ENCODE measurements at regions not wholly inside any gene's neighbourhood (a gene's known extent, or its start where the extent isn't known, plus 50 kb on each side); places are given as distances from the start of the nearest gene placed in this dataset.

GRCh38 chr20:24718277-24718676 lies 230.8 kb upstream of the CST7 start:
- Histone ChIP-seq H2AFZ (ENCODE audit: low read depth, low read length) (no peak overlapping the region), H4K20me1 (ENCODE audit: insufficient read depth, low read length) (no peaks in the 10 kb centered on the region), H3K27ac (ENCODE audit: low read length) (no peak overlapping the region), H3K79me2 (ENCODE audit: low read length) (no peaks in the 10 kb centered on the region), H3K9ac (ENCODE audit: low read length) (no peak overlapping the region), H3K4me2 (ENCODE audit: low read length) (no peak overlapping the region), H3K4me1 (ENCODE audit: low read length) (no peaks in the 10 kb centered on the region), H3K4me3 (ENCODE audit: low read length) (no peak overlapping the region), H3K9me3 (ENCODE audit: insufficient read depth, low read length) (peaks cover 13% of the 10 kb centered on the region; the same call in 1 of the 2 replicates), H3K36me3 (replicated peaks; ENCODE audit: low read depth, low read length) (no peaks in the 10 kb centered on the region), H3K27me3 (ENCODE audit: low read depth, low read length) (peaks cover 40% of the 10 kb centered on the region)
- TF ChIP-seq CTCF (IDR thresholded peaks at IDR 0.05; ENCODE audit: low read depth, low read length) (no peak), EZH2phosphoT487 (IDR thresholded peaks at IDR 0.05; ENCODE audit: low read depth) (no peak)

- no peak for TF ChIP-seq EZH2phosphoT487 (IDR thresholded peaks at IDR 0.05; ENCODE audit: low read depth)
- TF ChIP-seq CTCF (IDR thresholded peaks at IDR 0.05; ENCODE audit: low read depth, low read length), result no peak
- no peak overlapping the region for H3K9ac ChIP-seq (ENCODE audit: low read length)
- no peak overlapping the region for H3K4me3 ChIP-seq (ENCODE audit: low read length)
- peaks cover 40% of the 10 kb centered on the region for H3K27me3 ChIP-seq (ENCODE audit: low read depth, low read length)
- no peaks in the 10 kb centered on the region for H3K36me3 ChIP-seq (replicated peaks; ENCODE audit: low read depth, low read length)
- H3K79me2 ChIP-seq (ENCODE audit: low read length), result no peaks in the 10 kb centered on the region
- no peaks in the 10 kb centered on the region for H3K4me1 ChIP-seq (ENCODE audit: low read length)
- no peaks in the 10 kb centered on the region for H4K20me1 ChIP-seq (ENCODE audit: insufficient read depth, low read length)
- H3K9me3 ChIP-seq (ENCODE audit: insufficient read depth, low read length), result peaks cover 9% of the 10 kb centered on the region; the same call in 1 of the 2 replicates
- H2AFZ ChIP-seq (ENCODE audit: low read depth, low read length), result no peak overlapping the region
- H3K4me2 ChIP-seq (ENCODE audit: low read length), result no peak overlapping the region
- no peak overlapping the region for H3K27ac ChIP-seq (ENCODE audit: low read length)
Measured at GRCh38 chr20:24718696-24719095, 230.4 kb upstream of the CST7 start.

- no peaks in the 10 kb centered on the region for H3K36me3 ChIP-seq (replicated peaks; ENCODE audit: low read depth, low read length)
- TF ChIP-seq CTCF (IDR thresholded peaks at IDR 0.05; ENCODE audit: low read depth, low read length) (no peak), EZH2phosphoT487 (IDR thresholded peaks at IDR 0.05; ENCODE audit: low read depth) (no peak)
- H3K79me2 ChIP-seq (ENCODE audit: low read length), result no peaks in the 10 kb centered on the region
- no peak overlapping the region for H2AFZ ChIP-seq (ENCODE audit: low read depth, low read length)
- peaks cover 34% of the 10 kb centered on the region for H3K27me3 ChIP-seq (ENCODE audit: low read depth, low read length)
- H3K9ac ChIP-seq (ENCODE audit: low read length), result no peak overlapping the region
- H4K20me1 ChIP-seq (ENCODE audit: insufficient read depth, low read length), result no peaks in the 10 kb centered on the region
- H3K4me2 ChIP-seq (ENCODE audit: low read length), result no peak overlapping the region
- no peak overlapping the region for H3K4me3 ChIP-seq (ENCODE audit: low read length)
- no peaks in the 10 kb centered on the region for H3K9me3 ChIP-seq (ENCODE audit: insufficient read depth, low read length)
- no peak overlapping the region for H3K27ac ChIP-seq (ENCODE audit: low read length)
- no peaks in the 10 kb centered on the region for H3K4me1 ChIP-seq (ENCODE audit: low read length)
Measured at GRCh38 chr20:24720957-24721356, 228.1 kb upstream of the CST7 start.

GRCh38 chr20:24721891-24722568 lies 227.0 kb upstream of the CST7 start:
- Histone ChIP-seq H3K4me3 (ENCODE audit: low read length) (no peak overlapping the region), H3K79me2 (ENCODE audit: low read length) (no peaks in the 10 kb centered on the region), H3K9ac (ENCODE audit: low read length) (no peak overlapping the region), H2AFZ (ENCODE audit: low read depth, low read length) (no peak overlapping the region), H3K9me3 (ENCODE audit: insufficient read depth, low read length) (no peaks in the 10 kb centered on the region), H3K4me1 (ENCODE audit: low read length) (no peaks in the 10 kb centered on the region), H3K36me3 (replicated peaks; ENCODE audit: low read depth, low read length) (no peaks in the 10 kb centered on the region), H3K27ac (ENCODE audit: low read length) (no peak overlapping the region), H4K20me1 (ENCODE audit: insufficient read depth, low read length) (no peaks in the 10 kb centered on the region), H3K27me3 (ENCODE audit: low read depth, low read length) (peaks cover 31% of the 10 kb centered on the region), H3K4me2 (ENCODE audit: low read length) (no peak overlapping the region)
- TF ChIP-seq CTCF (IDR thresholded peaks at IDR 0.05; ENCODE audit: low read depth, low read length) (no peak), EZH2phosphoT487 (IDR thresholded peaks at IDR 0.05; ENCODE audit: low read depth) (no peak)

All from OCI-LY3 (cell line).